ENCODE measurements at regions not wholly inside any gene's neighbourhood (a gene's known extent, or its start where the extent isn't known, plus 50 kb on each side); places are given as distances from the start of the nearest gene placed in this dataset.

DNA sequence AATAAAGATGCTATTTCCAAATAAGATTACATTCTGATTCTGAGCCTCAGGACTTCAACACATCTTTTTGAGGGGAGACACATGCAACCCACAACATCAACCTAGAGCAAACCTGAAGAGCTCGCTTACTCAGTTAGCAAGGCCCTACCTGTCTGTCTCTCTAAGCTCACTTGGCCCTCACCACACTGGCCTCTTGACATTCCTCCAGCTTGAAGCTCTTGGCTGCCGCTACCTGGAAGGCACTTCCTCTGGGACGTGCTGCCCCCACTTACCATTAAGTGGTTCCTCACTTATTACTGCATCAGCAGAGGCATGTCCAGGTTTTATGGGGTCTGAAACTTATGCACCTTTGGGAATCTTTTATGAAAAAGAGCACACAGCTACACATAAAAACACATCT, 354.8 kb downstream of the GALC start:
- no peak overlapping the region for H3K4me3 ChIP-seq (ENCODE audit: low read depth, low read length)
- DNase-seq (ENCODE audit: low read depth) = no peak
- TF ChIP-seq, protein P1, sequence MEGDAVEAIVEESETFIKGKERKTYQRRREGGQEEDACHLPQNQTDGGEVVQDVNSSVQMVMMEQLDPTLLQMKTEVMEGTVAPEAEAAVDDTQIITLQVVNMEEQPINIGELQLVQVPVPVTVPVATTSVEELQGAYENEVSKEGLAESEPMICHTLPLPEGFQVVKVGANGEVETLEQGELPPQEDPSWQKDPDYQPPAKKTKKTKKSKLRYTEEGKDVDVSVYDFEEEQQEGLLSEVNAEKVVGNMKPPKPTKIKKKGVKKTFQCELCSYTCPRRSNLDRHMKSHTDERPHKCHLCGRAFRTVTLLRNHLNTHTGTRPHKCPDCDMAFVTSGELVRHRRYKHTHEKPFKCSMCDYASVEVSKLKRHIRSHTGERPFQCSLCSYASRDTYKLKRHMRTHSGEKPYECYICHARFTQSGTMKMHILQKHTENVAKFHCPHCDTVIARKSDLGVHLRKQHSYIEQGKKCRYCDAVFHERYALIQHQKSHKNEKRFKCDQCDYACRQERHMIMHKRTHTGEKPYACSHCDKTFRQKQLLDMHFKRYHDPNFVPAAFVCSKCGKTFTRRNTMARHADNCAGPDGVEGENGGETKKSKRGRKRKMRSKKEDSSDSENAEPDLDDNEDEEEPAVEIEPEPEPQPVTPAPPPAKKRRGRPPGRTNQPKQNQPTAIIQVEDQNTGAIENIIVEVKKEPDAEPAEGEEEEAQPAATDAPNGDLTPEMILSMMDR (IDR thresholded peaks at IDR 0.05; ENCODE audit: low read depth, low read length) = no peak
- TF ChIP-seq POLR2A (IDR thresholded peaks at IDR 0.05; ENCODE audit: extremely low read depth, insufficient read length) (no peak), MAX (IDR thresholded peaks at IDR 0.05; ENCODE audit: low read depth, low read length) (no peak), MYC (IDR thresholded peaks at IDR 0.05; ENCODE audit: low read depth, low read length) (no peak)

DNA sequence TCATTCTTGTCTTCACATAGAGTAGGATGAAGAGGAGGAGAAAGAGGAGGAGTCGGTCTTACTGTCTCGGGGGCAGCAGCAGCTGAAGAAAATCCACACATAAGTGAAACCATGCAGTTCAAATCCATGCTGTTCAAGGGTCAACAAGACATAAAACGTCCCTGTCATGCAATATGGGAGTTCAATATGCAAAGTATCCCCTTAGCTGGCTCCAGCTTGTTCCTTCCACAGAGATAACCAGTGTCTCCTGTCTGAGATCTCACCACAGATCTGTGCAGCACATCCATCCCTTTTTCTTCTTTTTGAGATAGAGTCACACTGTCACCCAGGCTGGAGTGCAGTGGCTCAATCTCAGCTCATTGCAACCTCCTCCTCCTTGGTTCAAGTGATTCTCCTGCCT, 357.5 kb downstream of the GALC start:
- H3K4me3 ChIP-seq (ENCODE audit: low read depth, low read length) = no peak overlapping the region
- TF ChIP-seq, protein P1 (IDR thresholded peaks at IDR 0.05; ENCODE audit: low read depth, low read length) = no peak
- no peak for TF ChIP-seq MAX (IDR thresholded peaks at IDR 0.05; ENCODE audit: low read depth, low read length)
- no peak for TF ChIP-seq POLR2A (IDR thresholded peaks at IDR 0.05; ENCODE audit: extremely low read depth, insufficient read length)
- no peak for TF ChIP-seq MYC (IDR thresholded peaks at IDR 0.05; ENCODE audit: low read depth, low read length)
- no peak for DNase-seq (ENCODE audit: low read depth)

- TF ChIP-seq, protein P1 (IDR thresholded peaks at IDR 0.05; ENCODE audit: low read depth, low read length) = no peak
- TF ChIP-seq POLR2A (IDR thresholded peaks at IDR 0.05; ENCODE audit: extremely low read depth, insufficient read length) (no peak), MYC (IDR thresholded peaks at IDR 0.05; ENCODE audit: low read depth, low read length) (no peak), MAX (IDR thresholded peaks at IDR 0.05; ENCODE audit: low read depth, low read length) (no peak)
- DNase-seq (ENCODE audit: low read depth) = no peak
- H3K4me3 ChIP-seq (ENCODE audit: low read depth, low read length) = no peak overlapping the region
Measured at GRCh38 chr14:87632796-87633195, 360.2 kb downstream of the GALC start.

- TF ChIP-seq POLR2A (IDR thresholded peaks at IDR 0.05; ENCODE audit: extremely low read depth, insufficient read length) (no peak), MYC (IDR thresholded peaks at IDR 0.05; ENCODE audit: low read depth, low read length) (no peak), MAX (IDR thresholded peaks at IDR 0.05; ENCODE audit: low read depth, low read length) (no peak)
- TF ChIP-seq, protein P1 (IDR thresholded peaks at IDR 0.05; ENCODE audit: low read depth, low read length) = no peak
- no peak overlapping the region for H3K4me3 ChIP-seq (ENCODE audit: low read depth, low read length)
- no peak for DNase-seq (ENCODE audit: low read depth)
Measured at GRCh38 chr14:87630846-87631245, 362.1 kb downstream of the GALC start.

DNA sequence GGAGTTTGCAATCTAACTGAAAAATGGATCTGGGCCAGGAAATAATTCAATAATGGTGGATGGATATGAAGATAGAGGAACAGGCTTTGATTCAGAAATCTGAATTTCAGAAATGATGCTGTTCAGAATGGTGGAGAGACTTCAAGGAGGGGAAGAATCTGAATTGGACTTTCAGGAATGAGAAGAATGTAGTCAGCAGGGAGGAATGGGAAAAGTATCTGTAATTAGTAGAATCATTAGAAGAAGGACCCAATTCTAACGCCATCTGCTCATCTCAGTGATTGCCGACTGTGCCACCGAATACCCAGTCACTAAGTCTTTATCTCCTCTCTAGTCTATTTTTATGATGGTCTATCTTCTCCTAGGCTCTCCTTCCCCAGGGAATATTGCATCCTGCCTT, 363.2 kb downstream of the GALC start:
- TF ChIP-seq MYC (IDR thresholded peaks at IDR 0.05; ENCODE audit: low read depth, low read length) (no peak), POLR2A (IDR thresholded peaks at IDR 0.05; ENCODE audit: extremely low read depth, insufficient read length) (no peak), MAX (IDR thresholded peaks at IDR 0.05; ENCODE audit: low read depth, low read length) (no peak)
- TF ChIP-seq, protein P1 (IDR thresholded peaks at IDR 0.05; ENCODE audit: low read depth, low read length) = no peak
- DNase-seq (ENCODE audit: low read depth) = no peak
- H3K4me3 ChIP-seq (ENCODE audit: low read depth, low read length) = no peak overlapping the region

- no peak overlapping the region for H3K4me3 ChIP-seq (ENCODE audit: low read depth, low read length)
- DNase-seq (ENCODE audit: low read depth) = no peak
- TF ChIP-seq MYC (IDR thresholded peaks at IDR 0.05; ENCODE audit: low read depth, low read length) (no peak), POLR2A (IDR thresholded peaks at IDR 0.05; ENCODE audit: extremely low read depth, insufficient read length) (no peak), MAX (IDR thresholded peaks at IDR 0.05; ENCODE audit: low read depth, low read length) (no peak)
- TF ChIP-seq, protein P1 (IDR thresholded peaks at IDR 0.05; ENCODE audit: low read depth, low read length) = no peak
Measured at GRCh38 chr14:87628780-87629179, 364.2 kb downstream of the GALC start.

Data from NB4 (cell line).